Activated CD8-positive, alpha-beta T cell treated with anti-CD3 and anti-CD28 coated beads, Interleukin-2, amount 10 ng/mL, durations not matched to agents 7 days and 5 days (primary cell): ENCODE measurements at regions not wholly inside any gene's neighbourhood (a gene's known extent, or its start where the extent isn't known, plus 50 kb on each side); places are given as distances from the start of the nearest gene placed in this dataset.
"Not testable (repeated sequence)": the region's sequence is repeated elsewhere in the genome, so short reads cannot be mapped to it uniquely, and the experiment has no call there.

Experiments
- ATAC-seq: fragments of 150-1000 bp; cut with Tn5 transposase; one replicate; pipeline ENCODE4 v1.10.0; 2021; ENCODE audit warnings: moderate library complexity
- CTCF ChIA-PET: fragments of 350-600 bp; sonication (Branson Sonifier 250); formaldehyde crosslinking; loops from one replicate; lab custom pipeline; 2021; ENCODE audit warnings: antibody characterized with exemption; lab: Charles Lee
- POLR2A ChIA-PET: fragments of 350-600 bp; sonication (Branson Sonifier 250); formaldehyde crosslinking; loops from one replicate; lab custom pipeline; 2021; ENCODE audit warnings: antibody characterized with exemption; lab: Charles Lee
- DNase-seq: peaks from one replicate; pipeline ENCODE4 v3.0.0-alpha.2; 2020
- H3K27ac Mint-ChIP-seq: one replicate; pipeline ENCODE4 v1.8.0; 2021; ENCODE audit warnings: mild to moderate bottlenecking, mixed read lengths
- H3K27me3 Mint-ChIP-seq: one replicate; pipeline ENCODE4 v1.8.0; 2021; ENCODE audit warnings: low read depth, mixed read lengths
- H3K36me3 Mint-ChIP-seq: one replicate; pipeline ENCODE4 v1.8.0; 2021; ENCODE audit warnings: low read depth, mixed read lengths
- H3K4me1 Mint-ChIP-seq: one replicate; pipeline ENCODE4 v1.8.0; 2021; ENCODE audit warnings: low read depth, mixed read lengths
- H3K4me3 Mint-ChIP-seq: one replicate; pipeline ENCODE4 v1.8.0; 2021; ENCODE audit warnings: mild to moderate bottlenecking, mixed read lengths
- H3K9me3 Mint-ChIP-seq: one replicate; pipeline ENCODE4 v1.8.0; 2022; ENCODE audit warnings: mixed read lengths; ENCODE audit not compliant: insufficient read depth

- DNase-seq (no peak), ATAC-seq (no peak)
- H3K36me3 Mint-ChIP-seq: no peaks in the 10 kb centered on the region
- no peaks in the 10 kb centered on the region for H3K4me1 Mint-ChIP-seq
- peaks cover 3% of the 10 kb centered on the region for H3K9me3 Mint-ChIP-seq
- no peaks in the 10 kb centered on the region for H3K27me3 Mint-ChIP-seq
- H3K4me3 Mint-ChIP-seq: no peak overlapping the region
- CTCF ChIA-PET: no interaction called here
- no peak overlapping the region for H3K27ac Mint-ChIP-seq
- POLR2A ChIA-PET: interaction anchor here (0.7 kb wide), 1 partner anchor 65 kb away, joined by 4 read pairs; no protein-coding TSS in a partner anchor
Measured at GRCh38 chr14:84998216-84998615, 531.7 kb upstream of the FLRT2 start.

GRCh38 chr14:85002846-85003245 lies 527.1 kb upstream of the FLRT2 start:
- no peaks in the 10 kb centered on the region for H3K36me3 Mint-ChIP-seq
- H3K4me3 Mint-ChIP-seq: no peak overlapping the region
- no peaks in the 10 kb centered on the region for H3K4me1 Mint-ChIP-seq
- ATAC-seq: no peak
- ChIA-PET CTCF (no interaction called here), POLR2A (no interaction called here)
- H3K27me3 Mint-ChIP-seq: no peaks in the 10 kb centered on the region
- H3K27ac Mint-ChIP-seq: no peak overlapping the region
- peaks cover 6% of the 10 kb centered on the region for H3K9me3 Mint-ChIP-seq
- no peak for DNase-seq

GRCh38 chr14:85003805-85004204 lies 526.1 kb upstream of the FLRT2 start:
- H3K9me3 Mint-ChIP-seq: peaks cover 7% of the 10 kb centered on the region
- H3K36me3 Mint-ChIP-seq: no peaks in the 10 kb centered on the region
- H3K27me3 Mint-ChIP-seq: no peaks in the 10 kb centered on the region
- no peak overlapping the region for H3K4me3 Mint-ChIP-seq
- ChIA-PET POLR2A (no interaction called here), CTCF (no interaction called here)
- DNase-seq (no peak), ATAC-seq (no peak)
- no peaks in the 10 kb centered on the region for H3K4me1 Mint-ChIP-seq
- H3K27ac Mint-ChIP-seq: no peak overlapping the region

GRCh38 chr14:85009506-85009905 lies 520.4 kb upstream of the FLRT2 start:
- ATAC-seq (no peak), DNase-seq (no peak)
- Mint-ChIP-seq H3K36me3 (no peaks in the 10 kb centered on the region), H3K27me3 (no peaks in the 10 kb centered on the region), H3K9me3 (peaks cover 4% of the 10 kb centered on the region), H3K4me1 (no peaks in the 10 kb centered on the region), H3K27ac (no peak overlapping the region), H3K4me3 (no peak overlapping the region)
- CTCF ChIA-PET: no interaction called here
- POLR2A ChIA-PET: no interaction called here

- Mint-ChIP-seq H3K36me3 (no peaks in the 10 kb centered on the region), H3K9me3 (peaks cover 4% of the 10 kb centered on the region), H3K4me3 (no peak overlapping the region), H3K4me1 (no peaks in the 10 kb centered on the region), H3K27ac (no peak overlapping the region), H3K27me3 (no peaks in the 10 kb centered on the region)
- CTCF ChIA-PET: no interaction called here
- no peak for ATAC-seq
- no peak for DNase-seq
- POLR2A ChIA-PET: no interaction called here
Measured at GRCh38 chr14:85010186-85010585, 519.8 kb upstream of the FLRT2 start.

GRCh38 chr14:85016496-85016895 lies 513.4 kb upstream of the FLRT2 start:
- Mint-ChIP-seq H3K27ac (no peak overlapping the region), H3K27me3 (no peaks in the 10 kb centered on the region)
- no peak for ATAC-seq

GRCh38 chr14:85023866-85024265 lies 506.1 kb upstream of the FLRT2 start:
- POLR2A ChIA-PET, ATAC-seq, H3K27ac Mint-ChIP-seq, H3K36me3 Mint-ChIP-seq, CTCF ChIA-PET, H3K4me1 Mint-ChIP-seq, H3K4me3 Mint-ChIP-seq, H3K9me3 Mint-ChIP-seq, DNase-seq, H3K27me3 Mint-ChIP-seq: not testable (repeated sequence)

More at GRCh38 chr14:85016496-85016895, 513.4 kb upstream of the FLRT2 start:
- no peaks in the 10 kb centered on the region for H3K36me3 Mint-ChIP-seq
- no peaks in the 10 kb centered on the region for H3K9me3 Mint-ChIP-seq
- DNase-seq: no peak
- no peak overlapping the region for H3K4me3 Mint-ChIP-seq
- ChIA-PET POLR2A (no interaction called here), CTCF (no interaction called here)
- H3K4me1 Mint-ChIP-seq: no peaks in the 10 kb centered on the region

GRCh38 chr14:85024931-85025330 lies 505.0 kb upstream of the FLRT2 start:
- POLR2A ChIA-PET: no interaction called here
- no peaks in the 10 kb centered on the region for H3K36me3 Mint-ChIP-seq
- H3K4me3 Mint-ChIP-seq: no peak overlapping the region
- DNase-seq (no peak), ATAC-seq (no peak)
- no peak overlapping the region for H3K27ac Mint-ChIP-seq
- H3K27me3 Mint-ChIP-seq: no peaks in the 10 kb centered on the region
- H3K4me1 Mint-ChIP-seq: no peaks in the 10 kb centered on the region
- CTCF ChIA-PET: no interaction called here
- peaks cover 8% of the 10 kb centered on the region for H3K9me3 Mint-ChIP-seq

GRCh38 chr14:85027681-85028370 lies 502.1 kb upstream of the FLRT2 start:
- Mint-ChIP-seq H3K27ac (no peak overlapping the region), H3K36me3 (no peaks in the 10 kb centered on the region), H3K4me3 (no peak overlapping the region), H3K9me3 (peaks cover 7% of the 10 kb centered on the region), H3K27me3 (no peaks in the 10 kb centered on the region), H3K4me1 (no peaks in the 10 kb centered on the region)
- ChIA-PET CTCF (no interaction called here), POLR2A (no interaction called here)
- no peak for ATAC-seq
- DNase-seq: no peak

- Mint-ChIP-seq H3K9me3 (peaks cover 9% of the 10 kb centered on the region), H3K4me3 (no peak overlapping the region), H3K36me3 (no peaks in the 10 kb centered on the region), H3K27ac (no peak overlapping the region), H3K27me3 (no peaks in the 10 kb centered on the region), H3K4me1 (no peaks in the 10 kb centered on the region)
- no peak for DNase-seq
- no peak for ATAC-seq
- ChIA-PET POLR2A (no interaction called here), CTCF (no interaction called here)
Measured at GRCh38 chr14:85037411-85037810, 492.5 kb upstream of the FLRT2 start.

GRCh38 chr14:85038526-85039352 lies 491.2 kb upstream of the FLRT2 start:
- no peak overlapping the region for H3K27ac Mint-ChIP-seq
- peaks cover 9% of the 10 kb centered on the region for H3K9me3 Mint-ChIP-seq
- ChIA-PET POLR2A (no interaction called here), CTCF (no interaction called here)
- ATAC-seq: no peak
- H3K4me3 Mint-ChIP-seq: no peak overlapping the region
- DNase-seq: no peak
- H3K27me3 Mint-ChIP-seq: no peaks in the 10 kb centered on the region
- H3K36me3 Mint-ChIP-seq: no peaks in the 10 kb centered on the region
- no peaks in the 10 kb centered on the region for H3K4me1 Mint-ChIP-seq

GRCh38 chr14:85039353-85039626 lies 490.7 kb upstream of the FLRT2 start:
- POLR2A ChIA-PET: no interaction called here
- DNase-seq: no peak

More at GRCh38 chr14:85039353-85039626, 490.7 kb upstream of the FLRT2 start:
- H3K4me1 Mint-ChIP-seq: no peaks in the 10 kb centered on the region
- ATAC-seq: no peak
- H3K36me3 Mint-ChIP-seq: no peaks in the 10 kb centered on the region
- no peaks in the 10 kb centered on the region for H3K27me3 Mint-ChIP-seq
- no peak overlapping the region for H3K27ac Mint-ChIP-seq
- CTCF ChIA-PET: no interaction called here
- H3K9me3 Mint-ChIP-seq: peaks cover 9% of the 10 kb centered on the region
- no peak overlapping the region for H3K4me3 Mint-ChIP-seq
